A549 (cell line): ENCODE measurements at regions not wholly inside any gene's neighbourhood (a gene's known extent, or its start where the extent isn't known, plus 50 kb on each side); places are given as distances from the start of the nearest gene placed in this dataset.

Source experiments
- ATAC-seq, 2 experiments: fragments of 200-7000 bp in 1 of 2; fragments of >200 bp in 1 of 2; cut with Nextera tagmentation in 1 of 2; cut with Tn5 transposase in 1 of 2; 3 replicates each; pipeline versions ENCODE4 v1.8.0 to v1.9.1; 2018 to 2020; ENCODE audit warnings: mild to moderate bottlenecking in 1 of 2, moderate library complexity in 1 of 2
- CTCF ChIA-PET: fragments of 300-600 bp; sonication (Branson Sonifier 250); formaldehyde crosslinking; extraction: SDS; loops from one replicate; lab custom pipeline; 2021; ENCODE audit warnings: antibody characterized with exemption, inconsistent platforms; lab: Yijun Ruan, JAX
- POLR2A ChIA-PET: fragments of 350-600 bp; formaldehyde crosslinking; extraction: SDS; loops from one replicate; lab custom pipeline; 2021; ENCODE audit warnings: antibody characterized with exemption, inconsistent platforms; lab: Yijun Ruan, JAX
- DNase-seq, 2 experiments: peaks; one replicate each; pipeline versions ENCODE4 v3.0.0 to v3.0.0-alpha.2; 2011 to 2016; ENCODE audit warnings: low read depth in 1 of 2, low spot score in 1 of 2
- FAIRE-seq: peaks from 2 replicates; lab custom pipeline; 2011; peaks lifted over from hg19 to GRCh38; lab: Jason Lieb, UNC
- H3K27ac ChIP-seq, 2 experiments: fragments of >200 bp; sonication (Bioruptor Twin); formaldehyde crosslinking; 3 replicates each; pipeline ENCODE4 v1.5.1; 2016 to 2017
- H3K4me1 ChIP-seq: fragments of >200 bp; sonication (Bioruptor Twin); formaldehyde crosslinking; 3 replicates; pipeline ENCODE4 v1.6.1; 2016
- H3K4me2 ChIP-seq: fragments of >200 bp; sonication (Bioruptor Twin); formaldehyde crosslinking; 3 replicates; pipeline ENCODE4 v1.6.1; 2016
- H3K4me3 ChIP-seq: fragments of >200 bp; sonication (Bioruptor Twin); formaldehyde crosslinking; 3 replicates; pipeline ENCODE4 v1.5.1; 2016
- H3K9me3 ChIP-seq: fragments of >200 bp; sonication (Bioruptor Twin); formaldehyde crosslinking; 3 replicates; pipeline ENCODE4 v1.6.1; 2016
- BCL3 ChIP-seq: fragments of >200 bp; sonication (Bioruptor Twin); formaldehyde crosslinking; IDR thresholded peaks from 3 replicates; pipeline ENCODE4 v1.6.1; 2016
- BHLHE40 ChIP-seq: IDR thresholded peaks from 2 replicates; pipeline ENCODE4 v1.6.1; 2012; ENCODE audit warnings: low read depth, low read length, inconsistent platforms
- CBX2 ChIP-seq: fragments of 200-600 bp; sonication (generic); IDR thresholded peaks from 2 replicates; pipeline ENCODE4 v1.6.1; 2016; ENCODE audit warnings: low read depth, mild to moderate bottlenecking, borderline replicate concordance
- CBX8 ChIP-seq: fragments of 200-600 bp; sonication (generic); IDR thresholded peaks from 2 replicates; pipeline ENCODE4 v1.6.1; 2016
- CTCF ChIP-seq: fragments of >200 bp; sonication (Bioruptor Twin); formaldehyde crosslinking; IDR thresholded peaks from 3 replicates; pipeline ENCODE4 v1.5.1; 2016
- ELK1 ChIP-seq: fragments of 150-350 bp; IDR thresholded peaks from 2 replicates; pipeline ENCODE4 v1.6.1; 2014; ENCODE audit warnings: low read depth, mild to moderate bottlenecking, low read length
- EP300 ChIP-seq, 2 experiments: fragments of >200 bp; sonication (Bioruptor Twin); formaldehyde crosslinking; IDR thresholded peaks; 2 replicates in 1 of 2; 3 replicates in 1 of 2; pipeline ENCODE4 v1.6.1; 2016 to 2017
- ESRRA ChIP-seq: fragments of 150-350 bp; IDR thresholded peaks from 2 replicates; pipeline ENCODE4 v1.6.1; 2014; ENCODE audit warnings: mild to moderate bottlenecking, low read length, borderline replicate concordance
- FOXS1 ChIP-seq: fragments of 250-450 bp; sonication (Bioruptor Pico); IDR thresholded peaks from 2 replicates; pipeline ENCODE4 v1.5.0; 2020; ENCODE audit warnings: mild to moderate bottlenecking, moderate library complexity
- GATA3 ChIP-seq: IDR thresholded peaks from 2 replicates; pipeline ENCODE4 v1.6.1; 2012; ENCODE audit warnings: borderline replicate concordance
- HDAC2 ChIP-seq: fragments of 200-600 bp; sonication (generic); IDR thresholded peaks from 2 replicates; pipeline ENCODE4 v1.6.1; 2016
- HES2 ChIP-seq: fragments of >200 bp; sonication (Bioruptor Twin); formaldehyde crosslinking; IDR thresholded peaks from 2 replicates; pipeline ENCODE4 v1.6.1; 2016
- HMGXB4 ChIP-seq: fragments of 250-450 bp; sonication (Bioruptor Pico); IDR thresholded peaks from 2 replicates; pipeline ENCODE4 v1.5.0; 2021; ENCODE audit warnings: mild to moderate bottlenecking, moderate library complexity, borderline replicate concordance
- HOXA7 ChIP-seq: fragments of 250-450 bp; sonication (Bioruptor Pico); IDR thresholded peaks from 2 replicates; pipeline ENCODE4 v1.5.0; 2020; ENCODE audit warnings: mild to moderate bottlenecking, moderate library complexity
- HOXB13 ChIP-seq: fragments of 250-450 bp; sonication (Bioruptor Pico); IDR thresholded peaks from 2 replicates; pipeline ENCODE4 v1.5.0; 2020; ENCODE audit warnings: low read depth, mild to moderate bottlenecking, moderate library complexity
- HOXB5 ChIP-seq: fragments of 250-450 bp; sonication (Bioruptor Pico); IDR thresholded peaks from 2 replicates; pipeline ENCODE4 v1.5.0; 2020; ENCODE audit warnings: mild to moderate bottlenecking, moderate library complexity
- JUNB ChIP-seq: fragments of >200 bp; sonication (Bioruptor Twin); formaldehyde crosslinking; IDR thresholded peaks from 2 replicates; pipeline ENCODE4 v1.6.1; 2016
- KDM1A ChIP-seq: fragments of 200-600 bp; sonication (generic); IDR thresholded peaks from 2 replicates; pipeline ENCODE4 v1.6.1; 2016; ENCODE audit warnings: low read depth, mild to moderate bottlenecking
- MAFK ChIP-seq: fragments of 450-650 bp; IDR thresholded peaks from 2 replicates; pipeline ENCODE4 v1.6.1; 2014; ENCODE audit not compliant: partially characterized antibody
- NR3C1 ChIP-seq: fragments of >200 bp; sonication (Bioruptor Twin); formaldehyde crosslinking; IDR thresholded peaks from 3 replicates; pipeline ENCODE4 v1.6.1; 2017
- POLR2A ChIP-seq: IDR thresholded peaks from 2 replicates; pipeline ENCODE4 v1.6.1; 2012; ENCODE audit warnings: mild to moderate bottlenecking, low read length
- SMC3 ChIP-seq: fragments of >200 bp; sonication (Bioruptor Twin); formaldehyde crosslinking; IDR thresholded peaks from 3 replicates; pipeline ENCODE4 v1.6.1; 2018; ENCODE audit warnings: inconsistent platforms
- SREBF2 ChIP-seq: fragments of 450-650 bp; IDR thresholded peaks from 2 replicates; pipeline ENCODE4 v1.6.1; 2014; ENCODE audit warnings: mild to moderate bottlenecking, moderate library complexity
- USF2 ChIP-seq: fragments of 450-650 bp; IDR thresholded peaks from 2 replicates; pipeline ENCODE4 v1.6.1; 2014; ENCODE audit warnings: antibody characterized with exemption
- ZFP36 ChIP-seq: fragments of 450-650 bp; IDR thresholded peaks from 2 replicates; pipeline ENCODE4 v1.6.1; 2014; ENCODE audit warnings: borderline replicate concordance; ENCODE audit not compliant: partially characterized antibody
- ZNF302 ChIP-seq: fragments of 250-450 bp; sonication (Bioruptor Pico); IDR thresholded peaks from 2 replicates; pipeline ENCODE4 v1.9.0; 2021; ENCODE audit warnings: inconsistent platforms, mild to moderate bottlenecking, moderate library complexity
- ZSCAN20 ChIP-seq: fragments of 250-450 bp; sonication (Bioruptor Pico); IDR thresholded peaks from 2 replicates; pipeline ENCODE4 v1.8.0; 2022; ENCODE audit warnings: mild to moderate bottlenecking, moderate library complexity
- WGBS: methylation state at CpG from one replicate; pipeline ENCODE4 v1.1.6; 2017; ENCODE audit errors: missing lambda C conversion rate; 5-methylcytosine and 5-hydroxymethylcytosine counted together

GRCh38 chr1:118390955-118391354, 205.9 kb upstream of the SPAG17 start:
- Histone ChIP-seq H3K27ac (no peak overlapping the region), H3K4me1 (no peaks in the 10 kb centered on the region), H3K9me3 (no peaks in the 10 kb centered on the region), H3K4me2 (no peak overlapping the region), H3K4me3 (no peak overlapping the region)
- DNase-seq = no peak
- ChIA-PET CTCF (no interaction called here), POLR2A (no interaction called here)
- 96% methylated on average over 1 of the region's 1 CpG for WGBS
- no peak for ATAC-seq
- TF ChIP-seq EP300 (IDR thresholded peaks at IDR 0.05) (no peak), HOXB5 (CRISPR knock-in tag) (no peak), HOXA7 (no peak), ZSCAN20 (CRISPR knock-in tag) (no peak), USF2 (no peak), HDAC2 (no peak), FOXS1 (no peak), ELK1 (no peak), ZFP36 (no peak), KDM1A (no peak), HOXB13 (CRISPR knock-in tag) (no peak)
- no peak for FAIRE-seq

GRCh38 chr1:118388301-118388959, 203.4 kb upstream of the SPAG17 start:
- Histone ChIP-seq H3K4me2 (no peak overlapping the region), H3K9me3 (no peaks in the 10 kb centered on the region), H3K4me1 (no peaks in the 10 kb centered on the region), H3K27ac (no peak overlapping the region)
- 4% methylated on average over 4 of the region's 4 CpGs for WGBS
- CTCF ChIA-PET = no interaction called here
- DNase-seq (no peak), FAIRE-seq (no peak)
- no peak for TF ChIP-seq SMC3
- no peak for TF ChIP-seq HDAC2
- TF ChIP-seq NR3C1 = no peak
- TF ChIP-seq FOXS1 = no peak
- TF ChIP-seq BHLHE40 = no peak
- TF ChIP-seq, all 56 proteins: peak for 0
- POLR2A ChIA-PET = no interaction called here
- no peak for ATAC-seq
- H3K4me3 ChIP-seq = no peak overlapping the region

GRCh38 chr1:118381197-118381869, 196.3 kb upstream of the SPAG17 start:
- no peak overlapping the region for H3K4me3 ChIP-seq
- ATAC-seq = no peak
- no peaks in the 10 kb centered on the region for H3K4me1 ChIP-seq
- H3K27ac ChIP-seq = no peak overlapping the region
- 0% methylated on average over 1 of the region's 1 CpG for WGBS
- no peak for DNase-seq
- H3K9me3 ChIP-seq = no peaks in the 10 kb centered on the region
- no peak for FAIRE-seq
- ChIA-PET POLR2A (no interaction called here), CTCF (no interaction called here)
- no peak overlapping the region for H3K4me2 ChIP-seq
- TF ChIP-seq HES2 (no peak), GATA3 (no peak), SREBF2 (no peak), CBX8 (no peak), CBX2 (no peak), ELK1 (no peak), BCL3 (no peak), BHLHE40 (no peak), POLR2A (no peak), MAFK (no peak), ESRRA (no peak), CTCF (no peak), HOXB5 (CRISPR knock-in tag) (no peak), JUNB (no peak), ZNF302 (no peak), HMGXB4 (CRISPR knock-in tag) (no peak)
